Esophagus muscularis mucosa (tissue), 3 donors: ENCODE measurements at regions not wholly inside any gene's neighbourhood (a gene's known extent, or its start where the extent isn't known, plus 50 kb on each side); places are given as distances from the start of the nearest gene placed in this dataset.
"Not testable (repeated sequence)": the region's sequence is repeated elsewhere in the genome, so short reads cannot be mapped to it uniquely, and the experiment has no call there.

Experiments
- CTCF ChIP-seq, 3 experiments: fragments of 200-600 bp in 2 of 3; fragments of 450-650 bp in 1 of 3; sonication (generic) in 2 of 3; IDR thresholded peaks; one replicate each; pipeline ENCODE4 v1.5.1; 2017 to 2019; ENCODE audit warnings: antibody characterized with exemption in 3 of 3, mild to moderate bottlenecking in 2 of 3, moderate library complexity in 1 of 3
- POLR2A ChIP-seq: fragments of 450-650 bp; IDR thresholded peaks from one replicate; pipeline ENCODE4 v1.6.1; 2017; ENCODE audit warnings: antibody characterized with exemption, moderate library complexity, mild to moderate bottlenecking, low read depth
- POLR2AphosphoS5 ChIP-seq, 2 donors: sonication (generic); formaldehyde crosslinking; IDR thresholded peaks; one replicate each; pipeline ENCODE4 v1.6.1; 2017; ENCODE audit warnings: antibody characterized with exemption in 2 of 2

- not testable (repeated sequence) for TF ChIP-seq POLR2AphosphoS5 (IDR thresholded peaks at IDR 0.05); POLR2A; CTCF (IDR thresholded peaks at IDR 0.05)
These were observed 72.7 kb upstream of the NPIPB12 start for GRCh38 chr16:29578898-29579297.
